MCF 10A (cell line): ENCODE measurements at regions not wholly inside any gene's neighbourhood (a gene's known extent, or its start where the extent isn't known, plus 50 kb on each side); places are given as distances from the start of the nearest gene placed in this dataset.

Experiments used
- BruUV-seq: library from RNA; stranded (reverse); fragments of 400-500 nt; replicated peaks from 2 replicates; lab custom pipeline; 2021; lab: Mats Ljungman, UMichigan
- CTCF ChIA-PET: fragments of 300-600 bp; sonication (Branson Sonifier 250); formaldehyde crosslinking; extraction: SDS; loops from one replicate; lab custom pipeline; 2021; ENCODE audit warnings: antibody characterized with exemption, inconsistent platforms; lab: Yijun Ruan, JAX
- POLR2A ChIA-PET: fragments of 300-600, 350-650 bp; sonication (Branson Sonifier 250); formaldehyde crosslinking; extraction: SDS; loops from one replicate; lab custom pipeline; 2020; ENCODE audit warnings: antibody characterized with exemption, inconsistent platforms; lab: Yijun Ruan, JAX
- DNase-seq: peaks from one replicate; pipeline ENCODE4 v3.0.0-alpha.2; 2018; ENCODE audit not compliant: unreplicated experiment
- H3K27ac Mint-ChIP-seq: one replicate; pipeline ENCODE4 v1.8.0; 2022; ENCODE audit warnings: mild to moderate bottlenecking, low read depth, mixed read lengths; ENCODE audit not compliant: unreplicated experiment
- H3K27me3 Mint-ChIP-seq: one replicate; pipeline ENCODE4 v1.8.0; 2022; ENCODE audit warnings: mixed read lengths; ENCODE audit not compliant: insufficient read depth, unreplicated experiment
- H3K36me3 Mint-ChIP-seq: one replicate; pipeline ENCODE4 v1.8.0; 2022; ENCODE audit warnings: mild to moderate bottlenecking, moderate library complexity, mixed read lengths; ENCODE audit not compliant: insufficient read depth, unreplicated experiment
- H3K4me1 Mint-ChIP-seq: one replicate; pipeline ENCODE4 v1.8.0; 2022; ENCODE audit warnings: mixed read lengths; ENCODE audit not compliant: insufficient read depth, unreplicated experiment
- H3K4me3 Mint-ChIP-seq: one replicate; pipeline ENCODE4 v1.8.0; 2022; ENCODE audit warnings: mild to moderate bottlenecking, moderate library complexity, mixed read lengths; ENCODE audit not compliant: unreplicated experiment
- H3K9me3 Mint-ChIP-seq: one replicate; pipeline ENCODE4 v1.8.0; 2022; ENCODE audit warnings: mixed read lengths; ENCODE audit not compliant: unreplicated experiment
- CTCF ChIP-seq: fragments of 200-600 bp; IDR thresholded peaks from one replicate; pipeline ENCODE4 v1.8.0; 2022; ENCODE audit warnings: antibody characterized with exemption, mild to moderate bottlenecking; ENCODE audit not compliant: unreplicated experiment
- intact Hi-C: fragments of 100-400 bp; cut with micrococcal nuclease; formaldehyde crosslinking; loops from 2 replicates; pipeline ENCODE4 v1.14.1; 2022

DNA sequence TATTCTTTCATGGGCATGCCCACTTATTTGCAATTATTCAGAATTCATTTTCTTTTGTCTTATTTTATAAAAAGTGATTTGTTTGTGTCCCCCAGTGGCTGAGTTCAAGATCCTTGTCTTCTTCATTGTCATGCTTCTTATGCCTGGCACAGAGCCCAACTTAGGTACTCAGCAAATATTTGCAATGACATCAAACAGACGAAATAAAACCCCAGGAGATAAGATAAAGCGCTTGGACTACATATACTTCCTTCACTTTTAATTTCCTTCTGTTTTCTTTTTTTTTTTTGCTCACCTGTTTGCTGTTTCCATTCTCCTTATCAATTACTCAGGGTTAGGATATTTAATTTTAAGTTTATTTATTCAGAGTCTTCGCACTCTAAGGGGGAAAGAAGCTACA, 225.0 kb downstream of the SDHAF3 start:
- no peak for DNase-seq
- no peaks in the 10 kb centered on the region for H3K36me3 Mint-ChIP-seq
- no peaks in the 10 kb centered on the region for H3K4me1 Mint-ChIP-seq
- ChIA-PET CTCF (no interaction called here), POLR2A (no interaction called here)
- no TSS peak for BruUV-seq
- no peak overlapping the region for H3K4me3 Mint-ChIP-seq
- H3K9me3 Mint-ChIP-seq, result no peaks in the 10 kb centered on the region
- no peak overlapping the region for H3K27ac Mint-ChIP-seq
- intact Hi-C loops, result no loop called here
- H3K27me3 Mint-ChIP-seq, result peaks cover 8% of the 10 kb centered on the region
- TF ChIP-seq CTCF, result no peak

GRCh38 chr7:97346349-97346748, 228.9 kb downstream of the SDHAF3 start:
- ChIA-PET POLR2A (no interaction called here), CTCF (no interaction called here)
- no peak for DNase-seq
- intact Hi-C loops, result no loop called here
- Mint-ChIP-seq H3K4me3 (no peak overlapping the region), H3K27ac (no peak overlapping the region), H3K27me3 (peaks cover 8% of the 10 kb centered on the region), H3K36me3 (no peaks in the 10 kb centered on the region), H3K9me3 (peaks cover 5% of the 10 kb centered on the region), H3K4me1 (no peaks in the 10 kb centered on the region)
- no TSS peak for BruUV-seq
- no peak for TF ChIP-seq CTCF

GRCh38 chr7:97351488-97351887, 234.0 kb downstream of the SDHAF3 start:
- Mint-ChIP-seq H3K4me3 (no peak overlapping the region), H3K9me3 (peaks cover 5% of the 10 kb centered on the region), H3K27ac (no peak overlapping the region), H3K27me3 (peaks cover 30% of the 10 kb centered on the region), H3K36me3 (no peaks in the 10 kb centered on the region), H3K4me1 (no peaks in the 10 kb centered on the region)
- CTCF ChIA-PET, result no interaction called here
- intact Hi-C loops, result no loop called here
- TF ChIP-seq CTCF, result no peak
- BruUV-seq, result no TSS peak
- no peak for DNase-seq
- POLR2A ChIA-PET, result no interaction called here

DNA sequence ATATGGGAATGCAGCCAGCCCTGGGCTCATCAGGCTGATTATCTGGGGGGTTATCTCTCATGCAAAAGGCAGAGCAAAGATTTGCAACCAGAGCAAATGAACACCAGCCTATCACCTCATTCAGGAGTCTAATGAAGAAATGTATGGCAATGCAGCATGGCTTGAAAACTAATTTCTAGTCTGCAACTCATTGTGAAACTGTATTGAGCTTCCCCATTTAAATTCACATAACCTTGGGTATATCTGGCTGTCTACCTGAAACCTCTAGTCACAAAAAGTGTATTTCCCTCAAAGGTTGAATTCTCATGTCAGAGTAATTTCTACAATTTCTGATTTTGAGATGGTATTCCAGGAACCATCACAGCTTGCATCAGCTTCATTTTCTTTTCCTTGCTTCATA, 240.0 kb downstream of the SDHAF3 start:
- H3K27me3 Mint-ChIP-seq, result peaks cover 30% of the 10 kb centered on the region
- BruUV-seq, result no TSS peak
- H3K27ac Mint-ChIP-seq, result no peak overlapping the region
- no peak for TF ChIP-seq CTCF
- intact Hi-C loops, result no loop called here
- no peak overlapping the region for H3K4me3 Mint-ChIP-seq
- ChIA-PET POLR2A (no interaction called here), CTCF (interaction anchor here (0.6 kb wide), 1 partner anchor 488 kb away, joined by 3 read pairs; no protein-coding TSS in a partner anchor)
- H3K4me1 Mint-ChIP-seq, result no peaks in the 10 kb centered on the region
- no peaks in the 10 kb centered on the region for H3K9me3 Mint-ChIP-seq
- no peaks in the 10 kb centered on the region for H3K36me3 Mint-ChIP-seq
- DNase-seq, result no peak
